Tibial nerve (tissue), 4 donors: ENCODE measurements at regions not wholly inside any gene's neighbourhood (a gene's known extent, or its start where the extent isn't known, plus 50 kb on each side); places are given as distances from the start of the nearest gene placed in this dataset.

Experiments
- EP300 ChIP-seq, 2 donors: sonication (generic); formaldehyde crosslinking; IDR thresholded peaks; one replicate each; pipeline ENCODE4 v1.6.1; 2017; ENCODE audit warnings: antibody characterized with exemption in 2 of 2, mild to moderate bottlenecking in 1 of 2
- TF ChIP-seq, protein P1 (sequence below), 5 experiments: fragments of 200-600 bp in 3 of 5; fragments of 450-650 bp in 2 of 5; sonication (generic) in 3 of 5; IDR thresholded peaks; one replicate each; pipeline ENCODE4 v1.5.1; 2016 to 2019; ENCODE audit warnings: antibody characterized with exemption in 5 of 5, mild to moderate bottlenecking in 3 of 5, moderate library complexity in 2 of 5

DNA sequence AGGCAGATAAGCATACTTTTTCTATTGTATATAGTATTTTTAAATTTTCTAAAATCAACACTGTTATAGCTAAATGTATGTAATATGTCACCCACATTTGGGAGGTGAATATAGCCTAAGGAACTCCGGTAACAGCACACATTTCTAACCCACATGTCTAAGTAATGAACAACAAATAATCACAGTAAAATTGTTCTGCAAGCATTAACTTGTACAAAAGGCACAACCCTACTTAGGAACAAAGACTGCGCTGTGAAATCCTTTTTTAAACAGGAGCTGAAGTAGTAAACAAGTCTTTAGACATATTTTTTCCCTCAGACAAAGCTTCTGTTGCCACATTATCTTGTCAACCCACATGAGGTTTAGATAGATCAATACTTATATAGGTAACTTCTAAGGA, 872.4 kb upstream of the SLC35B3 start:
- TF ChIP-seq, protein P1, sequence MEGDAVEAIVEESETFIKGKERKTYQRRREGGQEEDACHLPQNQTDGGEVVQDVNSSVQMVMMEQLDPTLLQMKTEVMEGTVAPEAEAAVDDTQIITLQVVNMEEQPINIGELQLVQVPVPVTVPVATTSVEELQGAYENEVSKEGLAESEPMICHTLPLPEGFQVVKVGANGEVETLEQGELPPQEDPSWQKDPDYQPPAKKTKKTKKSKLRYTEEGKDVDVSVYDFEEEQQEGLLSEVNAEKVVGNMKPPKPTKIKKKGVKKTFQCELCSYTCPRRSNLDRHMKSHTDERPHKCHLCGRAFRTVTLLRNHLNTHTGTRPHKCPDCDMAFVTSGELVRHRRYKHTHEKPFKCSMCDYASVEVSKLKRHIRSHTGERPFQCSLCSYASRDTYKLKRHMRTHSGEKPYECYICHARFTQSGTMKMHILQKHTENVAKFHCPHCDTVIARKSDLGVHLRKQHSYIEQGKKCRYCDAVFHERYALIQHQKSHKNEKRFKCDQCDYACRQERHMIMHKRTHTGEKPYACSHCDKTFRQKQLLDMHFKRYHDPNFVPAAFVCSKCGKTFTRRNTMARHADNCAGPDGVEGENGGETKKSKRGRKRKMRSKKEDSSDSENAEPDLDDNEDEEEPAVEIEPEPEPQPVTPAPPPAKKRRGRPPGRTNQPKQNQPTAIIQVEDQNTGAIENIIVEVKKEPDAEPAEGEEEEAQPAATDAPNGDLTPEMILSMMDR (IDR thresholded peaks at IDR 0.05), result no peak
- no peak for TF ChIP-seq EP300 (IDR thresholded peaks at IDR 0.05)
